GM18499 (cell line): ENCODE measurements at regions not wholly inside any gene's neighbourhood (a gene's known extent, or its start where the extent isn't known, plus 50 kb on each side); places are given as distances from the start of the nearest gene placed in this dataset.

Source experiments
- ATAC-seq: cut with Tn5 transposase; IDR thresholded peaks from one replicate; pipeline ENCODE4 v1.9.1; 2021; ENCODE audit warnings: moderate number of reproducible peaks; ENCODE audit not compliant: insufficient read depth, unreplicated experiment

DNA sequence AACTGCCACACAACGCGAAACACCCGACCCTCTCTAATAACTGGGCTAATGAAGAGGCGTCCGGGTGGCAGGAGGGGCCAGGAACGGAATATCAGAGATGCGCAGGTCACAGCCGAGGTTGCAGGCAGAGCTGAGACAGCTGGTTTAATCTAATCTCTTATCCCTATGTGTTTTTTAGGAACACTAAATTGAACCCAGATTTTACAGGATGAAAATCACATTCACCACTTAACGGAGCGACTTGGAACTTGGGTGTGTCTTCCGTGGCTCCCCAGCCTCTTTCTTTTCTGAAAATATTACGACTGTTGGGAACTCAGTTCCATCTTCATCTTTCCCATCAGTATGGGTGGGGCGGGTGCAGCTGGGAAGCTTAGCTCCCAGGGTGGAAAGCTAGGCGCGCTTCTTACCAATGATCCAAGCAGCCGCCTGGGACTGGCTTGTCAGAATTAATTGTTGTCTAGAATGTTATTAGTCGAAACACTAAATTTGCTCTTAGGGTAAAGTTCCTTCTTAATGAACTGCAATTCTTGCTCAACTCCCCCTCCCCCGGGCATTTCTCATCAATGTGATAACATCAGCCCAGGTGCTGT is 92.5 kb downstream of the IRX2 start:
- no peak for ATAC-seq

DNA sequence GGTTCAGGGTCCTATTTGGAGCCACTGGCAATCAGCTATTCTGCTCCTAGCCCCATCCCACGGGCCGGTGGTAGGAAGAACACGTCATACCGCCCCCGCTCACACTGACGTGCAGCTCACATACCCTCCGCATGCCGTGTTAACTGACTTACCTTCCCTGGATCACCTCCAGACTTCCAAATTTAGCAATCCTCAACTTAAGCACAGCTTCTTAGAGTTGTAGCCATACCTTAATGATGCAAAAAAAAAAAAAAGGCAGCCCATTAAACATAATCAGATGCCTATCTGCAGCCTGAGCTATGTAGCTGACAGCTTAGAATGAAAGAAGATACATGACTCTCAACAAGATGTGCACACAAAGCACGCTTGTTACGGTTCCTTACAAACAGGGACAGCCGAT is 93.0 kb downstream of the IRX2 start:
- ATAC-seq: no peak

DNA sequence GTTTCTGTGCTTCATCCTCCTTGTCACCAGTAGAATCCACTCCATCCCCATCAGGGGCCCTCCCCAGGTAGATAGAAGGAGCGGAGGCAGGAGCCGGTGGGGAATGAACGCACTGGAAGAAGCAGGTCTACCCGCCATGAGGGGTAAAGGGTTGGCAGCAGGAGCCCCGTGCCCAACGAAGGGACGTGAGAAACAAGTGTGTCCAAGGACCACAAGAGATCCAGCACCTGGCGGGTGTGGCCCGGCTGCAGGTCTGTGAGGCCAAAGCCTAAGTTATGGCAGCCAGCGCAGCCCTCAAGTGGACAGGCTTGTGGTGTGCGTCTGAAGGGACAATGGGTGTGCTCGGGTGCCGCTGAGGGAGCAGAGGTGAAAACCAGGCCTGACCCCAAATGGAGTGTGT is 94.3 kb downstream of the IRX2 start:
- ATAC-seq: no peak

DNA sequence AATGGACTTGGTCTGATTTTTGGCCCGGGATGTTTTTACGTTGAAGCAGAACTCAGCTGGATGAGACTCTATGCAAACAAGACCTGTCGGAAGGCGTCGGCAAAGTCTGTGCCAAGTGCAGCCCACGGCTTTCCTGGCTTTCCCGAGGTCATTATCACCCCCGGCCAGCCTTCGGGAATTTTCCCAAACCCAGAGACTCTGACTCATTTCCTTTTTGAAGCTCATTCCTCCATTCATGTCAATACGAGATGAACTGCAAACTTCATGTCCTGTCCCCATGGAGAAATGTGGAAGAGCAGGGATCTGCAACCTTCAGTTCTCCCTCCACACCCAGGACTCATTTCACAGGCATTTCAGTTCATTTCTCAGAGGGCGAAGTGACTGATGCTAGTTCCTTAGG is 95.3 kb downstream of the IRX2 start:
- ATAC-seq: no peak

DNA sequence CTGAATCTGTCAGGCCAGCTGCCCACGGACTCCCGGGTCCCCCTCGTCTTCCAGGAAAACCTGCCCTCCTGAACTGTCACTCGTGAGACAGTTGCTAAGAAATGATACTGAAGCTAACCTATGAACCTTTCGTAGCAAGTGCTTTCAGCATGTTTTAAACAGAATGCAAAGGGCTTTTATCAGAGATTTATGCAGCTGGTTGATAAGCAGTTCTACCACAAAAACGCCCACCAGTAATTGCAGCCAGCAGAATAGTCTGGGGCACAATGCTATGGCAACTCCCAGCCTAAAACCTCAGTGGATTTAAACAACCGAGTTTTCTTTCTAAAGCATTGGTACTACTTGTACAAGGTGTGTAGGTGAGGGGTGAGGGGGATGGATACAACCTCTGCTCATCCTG is 97.5 kb downstream of the IRX2 start:
- no peak for ATAC-seq

DNA sequence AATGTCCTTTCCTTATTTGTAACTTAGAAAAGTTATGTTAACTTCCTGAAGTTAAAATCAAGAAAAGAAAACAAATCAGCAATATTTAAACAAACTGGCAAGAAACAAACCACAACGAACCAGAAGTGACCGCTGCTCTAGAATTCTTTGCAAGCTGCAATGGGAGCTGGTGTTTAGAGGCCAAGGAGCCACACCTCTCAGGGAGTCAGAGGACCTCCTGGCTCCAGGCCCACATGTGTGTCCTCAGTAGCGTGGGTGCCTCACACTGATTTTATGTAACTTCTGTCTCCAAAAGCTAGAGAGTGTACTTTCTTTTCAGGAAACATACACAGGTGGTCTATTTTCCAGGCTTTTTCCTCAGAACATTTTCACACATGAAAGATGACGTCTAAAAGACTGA is 100.4 kb downstream of the IRX2 start:
- no peak for ATAC-seq

DNA sequence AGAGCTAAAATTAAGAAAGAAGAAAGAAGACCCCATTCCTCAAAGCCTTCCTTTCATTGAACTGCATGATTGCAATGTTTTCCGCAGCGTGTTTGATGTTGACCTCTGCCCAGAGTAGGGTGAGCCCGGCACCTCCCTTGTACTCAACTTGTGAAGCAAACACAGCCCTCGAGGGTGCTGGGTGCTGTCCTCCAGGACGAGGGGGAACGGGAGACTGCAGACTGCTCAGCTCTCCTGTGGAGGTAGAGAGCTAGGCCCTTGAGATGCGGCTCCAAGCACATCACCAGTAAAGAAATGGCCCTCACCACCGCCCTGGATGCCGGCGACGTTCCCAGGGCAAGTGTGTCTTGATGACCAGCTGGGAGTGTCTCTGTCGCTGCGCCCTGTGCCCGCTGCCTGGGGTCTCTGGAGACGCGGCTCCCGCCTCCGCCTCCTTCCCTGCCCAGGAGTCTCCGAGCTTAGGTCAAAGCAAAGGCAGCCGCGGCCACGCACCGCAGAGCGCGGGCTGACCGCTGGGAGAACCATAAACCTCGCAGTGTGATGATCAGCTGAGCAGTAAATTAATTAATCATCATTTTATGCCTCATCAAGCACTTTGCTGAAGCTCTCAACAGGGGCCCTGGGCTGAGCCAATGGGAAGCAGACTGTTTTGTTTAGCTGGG is 108.7 kb downstream of the IRX2 start:
- ATAC-seq: no peak

DNA sequence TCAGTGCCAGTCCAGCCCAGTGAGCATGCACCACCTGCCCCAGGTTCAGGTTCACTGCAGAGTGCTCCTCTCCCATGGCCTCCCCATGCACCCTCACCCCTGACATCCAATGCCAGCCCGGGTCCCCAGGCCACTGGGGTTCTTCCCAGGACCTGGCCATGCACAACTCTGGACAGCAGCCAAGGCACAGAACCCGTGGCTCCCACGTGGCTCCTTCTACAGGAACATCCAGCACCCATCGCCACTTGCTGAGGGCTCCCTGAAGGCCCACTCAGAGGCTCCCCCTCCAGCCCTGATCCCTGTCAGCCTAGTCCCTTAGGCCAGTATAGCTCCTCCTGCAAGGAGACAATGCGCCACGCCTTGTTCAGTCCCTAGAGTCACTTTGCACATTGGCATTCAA is 110.8 kb downstream of the IRX2 start:
- ATAC-seq: no peak

DNA sequence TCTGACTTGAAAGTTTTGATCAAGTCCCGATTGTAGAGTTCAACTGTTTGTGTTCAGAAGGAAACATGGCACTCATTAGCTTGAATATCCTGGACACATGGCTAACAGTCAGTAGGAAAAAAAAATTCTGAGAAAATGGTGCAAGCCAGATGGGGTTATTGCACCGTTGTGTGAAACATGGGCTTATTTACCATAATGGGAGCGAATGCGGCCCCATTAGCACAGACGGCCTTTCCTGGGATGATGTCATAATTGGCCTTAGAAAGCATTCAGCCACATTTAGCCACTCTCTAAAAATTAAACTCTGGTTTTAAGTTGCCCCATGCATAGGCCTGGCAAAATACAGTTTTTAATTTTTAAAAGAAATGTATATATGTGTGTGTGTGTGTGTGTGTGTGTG is 112.1 kb downstream of the IRX2 start:
- no peak for ATAC-seq

DNA sequence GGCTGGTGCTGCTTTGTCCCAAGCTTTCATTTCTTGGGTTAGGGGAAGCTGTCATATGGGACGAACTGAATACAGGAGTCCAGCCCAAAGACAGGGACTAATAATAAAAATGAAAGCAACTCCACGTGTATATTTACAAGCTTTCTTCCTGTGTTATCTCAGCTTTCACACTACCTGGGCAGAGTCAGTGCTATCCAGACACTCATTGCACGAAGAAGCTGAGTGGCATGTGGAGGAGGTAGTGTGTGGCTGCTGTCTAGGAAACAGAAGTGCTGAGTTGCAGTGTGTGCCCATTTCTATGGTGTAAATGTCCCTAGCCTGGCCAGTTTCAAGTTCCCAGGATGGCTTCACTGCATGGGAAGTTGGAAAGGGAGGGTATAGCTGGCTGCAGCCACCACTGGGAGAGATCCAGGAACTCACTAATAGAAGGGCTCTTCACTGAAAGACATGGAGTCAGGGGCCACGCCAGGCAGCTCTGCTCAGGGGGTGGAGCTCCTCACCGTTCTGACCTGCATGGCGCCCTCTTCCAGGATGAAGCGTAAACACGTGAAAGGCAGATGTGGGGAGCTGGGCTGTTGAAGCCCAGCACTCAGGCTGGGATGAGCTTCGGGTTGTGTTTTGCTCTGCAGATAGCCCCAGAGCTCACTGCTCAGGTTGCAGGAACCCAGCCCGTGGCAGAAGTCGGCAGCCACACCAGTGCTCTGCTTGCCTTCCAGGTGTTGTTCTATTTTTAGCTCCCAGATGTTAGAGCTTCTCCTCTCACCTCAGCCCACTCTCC is 116.9 kb downstream of the IRX2 start:
- ATAC-seq: no peak

DNA sequence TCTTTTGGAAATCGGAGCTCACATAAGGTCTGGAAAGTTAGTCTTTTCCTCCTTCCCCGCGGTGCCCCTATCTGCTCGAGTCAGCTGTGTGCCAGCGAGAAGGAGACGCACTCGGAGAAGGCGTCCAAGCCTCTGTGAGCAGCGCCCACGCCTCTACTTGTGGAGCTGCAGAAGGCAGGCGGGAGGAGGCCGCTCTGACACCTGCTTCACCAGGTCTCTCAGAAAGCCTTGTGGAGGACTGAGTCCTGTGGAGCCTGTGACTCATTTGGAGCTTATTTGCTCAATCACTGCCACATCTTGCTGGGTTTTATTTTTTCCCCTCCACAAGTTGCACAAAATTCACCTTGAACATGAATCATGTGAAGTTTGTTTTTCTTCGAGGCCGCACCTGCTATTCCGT is 117.5 kb downstream of the IRX2 start:
- ATAC-seq: no peak

DNA sequence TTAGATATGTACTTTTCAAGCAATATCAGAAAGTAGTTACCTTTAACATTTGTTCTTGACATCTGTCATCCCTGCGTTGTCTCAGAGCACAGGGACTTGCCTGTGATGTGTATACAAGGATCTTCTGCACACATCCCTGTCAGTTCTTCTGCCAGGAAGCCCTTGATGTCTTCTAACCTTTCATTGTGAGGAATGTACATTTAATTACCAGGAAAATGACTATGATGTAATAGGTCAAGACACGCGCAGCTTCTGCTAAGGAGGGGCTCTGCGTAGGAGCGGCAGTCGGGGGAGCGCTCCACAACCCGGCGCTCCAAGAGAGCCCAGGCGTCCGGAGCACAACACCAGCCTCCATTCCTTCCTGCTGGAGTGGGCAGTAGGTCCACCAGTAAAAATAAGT is 119.7 kb downstream of the IRX2 start:
- no peak for ATAC-seq

DNA sequence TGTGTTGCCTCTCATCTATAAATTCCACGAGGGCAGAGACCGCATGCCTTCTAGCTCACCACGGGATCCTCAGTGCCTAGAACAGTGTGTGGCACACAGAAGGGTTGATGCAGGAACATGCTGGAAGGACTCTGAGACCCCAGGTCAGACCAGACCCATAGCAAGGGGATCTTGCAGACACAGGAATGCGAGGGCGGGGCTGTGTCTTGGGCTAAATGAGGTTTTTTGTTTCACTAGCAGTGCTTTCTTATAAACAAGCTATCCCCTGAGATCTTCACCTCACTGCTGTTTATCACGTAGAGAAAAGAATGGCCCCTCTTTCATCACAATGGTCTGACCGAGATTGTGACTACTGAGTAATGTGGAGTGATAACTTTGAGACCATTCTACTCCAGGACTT is 122.4 kb downstream of the IRX2 start:
- no peak for ATAC-seq

DNA sequence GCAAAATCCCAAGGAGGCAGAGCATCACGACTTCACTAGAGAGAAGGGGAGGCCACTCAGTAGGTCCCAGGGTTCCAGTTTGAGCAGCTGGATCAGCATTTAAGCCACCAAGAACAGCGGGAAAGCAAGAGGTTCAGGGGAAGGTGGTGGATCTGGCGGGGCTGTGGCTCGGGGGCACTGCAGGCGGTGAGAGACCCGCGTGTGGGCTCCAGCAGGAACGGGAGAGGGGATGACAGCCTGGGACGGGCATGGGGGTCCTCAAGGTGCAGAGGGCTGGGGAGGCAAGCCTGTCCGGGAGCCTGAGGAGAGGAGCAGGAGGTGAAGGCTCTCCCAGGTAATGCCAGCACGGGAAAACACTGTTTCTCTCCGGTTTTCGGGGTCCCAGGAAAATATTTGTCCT is 123.6 kb downstream of the IRX2 start:
- no peak for ATAC-seq

DNA sequence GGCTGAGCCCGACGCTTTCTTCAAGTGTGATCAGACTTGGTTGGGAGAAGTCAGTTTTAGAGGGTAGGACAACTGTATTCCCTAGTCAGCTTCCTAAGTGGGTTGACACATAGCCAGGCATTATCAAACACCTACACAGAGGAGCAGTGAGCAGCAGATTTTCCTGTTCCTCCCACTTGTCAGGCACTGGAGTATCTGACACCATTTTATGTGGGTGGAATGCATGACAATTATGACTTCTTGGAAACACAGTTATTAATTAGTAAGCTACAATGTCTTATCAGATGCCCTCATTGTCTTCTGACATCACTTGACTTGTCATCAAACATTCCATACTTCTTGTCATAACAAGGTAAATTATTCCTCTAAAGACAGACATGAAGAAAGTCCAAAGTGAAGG is 124.9 kb downstream of the IRX2 start:
- ATAC-seq: no peak

DNA sequence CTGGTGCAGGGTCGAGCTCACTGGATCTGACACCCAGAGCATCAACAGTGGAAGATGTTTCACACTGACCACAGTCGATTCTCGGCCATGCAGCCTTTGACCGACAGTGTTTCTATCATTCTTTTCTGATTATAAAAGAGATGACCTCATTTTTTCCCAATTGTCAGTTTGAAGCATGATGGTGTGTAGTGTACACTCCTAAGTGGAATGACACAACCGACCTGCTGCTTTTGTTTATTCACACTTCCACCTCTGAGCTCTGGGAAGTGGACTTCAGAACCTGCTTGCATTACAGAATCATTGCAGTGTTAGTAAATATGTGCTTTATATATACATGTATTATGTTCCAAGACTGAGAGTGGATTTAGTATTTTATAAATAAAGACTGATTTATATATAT is 128.6 kb downstream of the IRX2 start:
- no peak for ATAC-seq

DNA sequence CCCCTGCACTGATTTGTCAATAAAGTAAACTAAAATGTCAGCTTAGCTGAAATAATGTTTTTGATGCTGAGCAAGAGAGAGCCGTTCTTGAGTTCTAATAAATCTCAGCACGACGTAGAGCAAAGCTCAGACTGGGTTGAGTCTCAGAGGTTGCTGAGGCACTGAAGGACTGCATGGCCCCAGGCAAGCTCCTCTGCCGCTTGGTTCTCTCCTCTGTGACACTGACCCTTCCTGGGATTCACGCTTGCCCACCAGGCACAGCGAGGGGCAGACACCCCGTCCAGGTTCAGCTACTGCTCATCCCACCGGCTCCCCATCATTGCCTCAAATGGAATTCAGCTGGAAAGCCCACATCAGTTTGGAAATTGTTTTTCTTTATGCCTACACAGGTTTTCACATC is 129.8 kb downstream of the IRX2 start:
- ATAC-seq: no peak

DNA sequence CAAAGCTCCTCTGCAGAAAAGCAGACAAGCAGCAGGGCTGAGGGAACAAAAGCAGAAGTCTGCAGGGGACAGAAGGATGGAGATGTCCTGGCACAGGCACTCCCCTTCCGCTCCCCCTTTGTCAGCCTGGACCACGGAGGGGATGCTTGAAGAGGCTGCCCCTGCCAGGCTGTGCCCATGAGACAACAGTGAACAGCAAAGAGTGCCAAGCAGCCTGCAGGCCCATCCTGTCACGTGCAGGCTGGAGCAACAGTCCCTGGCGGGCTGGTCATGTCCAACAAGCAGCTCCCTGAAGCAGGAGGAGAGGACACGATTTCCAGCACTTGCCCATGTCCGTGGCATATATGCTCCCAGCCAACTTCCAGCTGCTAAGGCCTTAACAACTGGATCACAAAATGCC is 132.3 kb downstream of the IRX2 start:
- ATAC-seq: no peak

DNA sequence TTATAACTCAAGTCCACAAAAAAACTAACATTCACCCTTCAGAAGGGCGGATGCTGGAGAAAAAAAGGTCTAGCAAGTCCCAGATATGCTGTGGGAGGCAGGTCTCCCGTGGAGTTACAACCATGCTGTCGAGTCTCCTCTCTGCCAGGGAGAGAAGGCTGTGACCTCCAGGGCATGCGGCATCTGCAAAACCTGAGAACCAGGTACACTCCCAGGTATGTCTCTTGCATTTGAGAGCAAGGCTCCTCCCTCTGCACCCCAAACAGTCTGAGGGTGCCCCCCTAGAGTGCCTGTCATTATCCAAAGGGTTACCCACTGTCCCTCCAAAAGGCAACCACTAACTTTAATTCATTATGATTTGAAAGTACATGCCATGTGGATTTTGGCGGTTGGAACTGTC is 134.0 kb downstream of the IRX2 start:
- ATAC-seq: no peak

DNA sequence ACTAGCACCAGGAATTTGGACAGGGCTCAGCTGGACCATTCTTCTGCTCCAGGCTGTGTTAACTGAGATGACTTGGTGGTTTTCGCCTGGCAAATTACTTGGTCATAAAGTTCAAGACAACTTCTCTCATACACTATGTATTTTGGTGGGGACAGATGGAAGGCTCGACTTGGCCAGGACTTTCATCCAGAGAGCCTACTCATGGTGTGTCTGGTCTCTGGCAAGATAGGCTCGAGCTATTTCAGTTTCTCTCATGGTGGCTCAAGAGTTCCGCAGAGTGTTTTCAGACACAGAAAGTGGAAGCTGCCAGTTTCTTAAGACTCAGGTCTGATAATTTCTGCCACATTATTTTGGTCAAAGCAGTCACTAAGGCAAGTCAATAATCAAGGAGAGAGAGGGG is 135.6 kb downstream of the IRX2 start:
- no peak for ATAC-seq

DNA sequence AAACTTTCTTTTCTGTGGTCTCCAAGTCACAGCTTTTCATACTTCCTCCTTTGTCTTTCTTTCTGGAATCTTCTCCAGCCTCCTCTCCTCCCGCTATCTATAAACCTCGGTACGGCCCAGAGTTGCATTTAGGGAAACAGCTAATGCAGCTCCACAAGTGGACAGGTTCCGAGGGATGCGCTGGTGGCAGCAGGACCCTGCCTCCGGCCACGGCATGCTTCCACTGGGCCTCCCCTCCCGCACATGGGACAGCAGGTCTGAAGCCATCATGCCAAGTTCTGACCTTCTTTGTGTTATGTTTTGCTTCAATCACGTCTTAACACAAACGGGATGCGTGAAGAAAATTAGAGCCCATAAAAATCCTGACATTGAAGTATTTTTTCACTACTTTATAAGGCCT is 136.9 kb downstream of the IRX2 start:
- ATAC-seq: no peak

DNA sequence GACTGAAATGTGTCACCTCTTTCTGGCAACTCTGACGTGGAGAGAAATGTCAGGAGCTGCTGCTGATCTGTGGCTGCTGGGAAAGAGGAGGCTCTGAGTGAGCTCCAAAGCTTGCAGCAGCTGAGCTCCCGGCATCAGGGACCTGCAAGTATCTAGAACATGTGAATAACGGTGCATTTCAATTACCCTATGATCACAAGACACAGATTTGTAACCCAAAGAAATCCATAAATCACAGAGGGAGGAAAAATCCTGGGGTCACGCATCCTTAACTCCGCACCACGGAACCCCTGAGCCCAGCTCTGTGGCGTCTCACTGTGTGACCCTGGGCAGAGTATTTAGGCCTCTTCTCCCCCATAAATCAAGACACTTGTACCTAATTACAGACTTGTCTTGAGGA is 139.8 kb downstream of the IRX2 start:
- ATAC-seq: no peak
